ENCODE measurements at regions not wholly inside any gene's neighbourhood (a gene's known extent, or its start where the extent isn't known, plus 50 kb on each side); places are given as distances from the start of the nearest gene placed in this dataset.

- peak; percentile 16 for TF ChIP-seq CTCF (IDR thresholded peaks at IDR 0.05; ENCODE audit: low read depth, low read length)
- TF ChIP-seq EZH2phosphoT487 (IDR thresholded peaks at IDR 0.05; ENCODE audit: low read depth) = no peak
Observed at GRCh38 chr11:69943066-69943465, 123.8 kb upstream of the FGF3 start.
